Frontal cortex (tissue), 3 donors: ENCODE measurements at regions not wholly inside any gene's neighbourhood (a gene's known extent, or its start where the extent isn't known, plus 50 kb on each side); places are given as distances from the start of the nearest gene placed in this dataset.

Source experiments
- DNase-seq, 2 donors: peaks; one replicate each; pipeline ENCODE4 v3.0.0; 2012; ENCODE audit warnings: low spot score in 2 of 2
- FAIRE-seq: peaks from 2 replicates; lab custom pipeline; 2012; peaks lifted over from hg19 to GRCh38; lab: Jason Lieb, UNC
- donor health status: control.
- donor health status: control.
- donor health status: control.

DNA sequence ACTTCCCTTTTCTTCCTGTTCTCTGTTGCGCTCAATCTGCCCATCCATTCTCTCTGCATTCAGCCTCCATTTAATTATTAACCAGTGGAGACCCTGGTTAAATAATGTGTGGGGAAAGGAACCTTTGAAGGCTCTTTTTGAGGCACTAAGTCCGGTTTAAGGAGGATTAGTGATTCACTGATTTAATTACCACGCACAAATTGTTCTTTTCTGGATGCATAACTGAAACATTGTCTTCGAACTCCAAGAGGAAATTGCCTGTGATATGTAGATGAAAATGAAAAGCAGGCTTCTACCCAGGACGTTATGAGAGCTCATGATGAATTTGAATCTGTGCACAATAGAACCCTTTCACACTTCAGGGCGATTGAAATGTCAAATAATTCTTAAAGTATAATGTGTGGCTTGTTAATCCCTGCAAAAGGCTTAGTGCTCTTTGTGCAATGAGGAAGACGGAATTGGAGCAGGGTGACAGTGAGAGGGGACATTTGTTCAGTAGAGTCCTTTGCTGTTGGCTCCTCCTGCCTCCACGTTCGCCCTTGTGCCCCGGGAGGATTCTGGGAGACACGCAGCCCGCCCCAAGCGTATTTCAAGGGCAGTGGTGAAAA, 51.1 kb upstream of the ZNF236 start:
- FAIRE-seq (no peak), DNase-seq (no peak)

DNA sequence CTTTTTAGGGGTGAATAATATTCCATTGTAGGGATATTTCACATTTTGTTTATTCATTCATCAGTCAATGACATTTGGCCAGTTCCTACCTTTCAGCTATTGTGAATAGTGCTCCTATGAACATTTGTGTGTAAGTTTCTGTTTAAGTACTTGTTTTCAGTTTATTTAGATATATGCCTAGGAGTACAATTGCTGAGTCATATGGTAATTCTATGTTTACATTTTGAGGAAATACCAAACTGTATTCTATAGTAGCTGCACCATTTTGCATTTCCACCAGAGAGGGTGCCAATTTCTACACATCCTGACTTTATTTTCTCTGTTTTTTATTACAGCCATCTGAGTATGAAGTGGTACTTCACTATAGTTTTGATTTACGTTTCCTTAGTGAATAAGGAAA, 54.4 kb upstream of the ZNF236 start:
- no peak for DNase-seq
- no peak for FAIRE-seq

DNA sequence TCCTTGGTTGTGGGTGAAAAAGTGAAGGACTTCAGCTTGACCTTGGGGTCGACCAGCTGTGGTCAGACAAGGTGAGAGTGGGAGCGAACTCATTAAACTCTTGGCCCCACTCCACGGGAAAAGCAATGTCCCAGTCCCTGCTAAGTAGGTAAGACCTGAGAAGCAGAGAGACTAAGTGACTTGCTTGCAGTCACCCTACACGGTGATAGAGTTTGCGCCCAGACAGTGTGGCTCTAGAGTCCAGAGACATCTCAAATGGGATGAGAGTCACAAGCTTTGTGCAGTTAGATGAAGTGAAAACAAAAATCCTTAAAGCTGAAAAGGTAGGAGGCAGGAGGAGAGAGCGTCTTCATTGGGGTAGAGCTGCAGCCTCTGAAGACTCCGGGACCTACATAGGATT, 55.9 kb upstream of the ZNF236 start:
- FAIRE-seq (no peak), DNase-seq (no peak)

DNA sequence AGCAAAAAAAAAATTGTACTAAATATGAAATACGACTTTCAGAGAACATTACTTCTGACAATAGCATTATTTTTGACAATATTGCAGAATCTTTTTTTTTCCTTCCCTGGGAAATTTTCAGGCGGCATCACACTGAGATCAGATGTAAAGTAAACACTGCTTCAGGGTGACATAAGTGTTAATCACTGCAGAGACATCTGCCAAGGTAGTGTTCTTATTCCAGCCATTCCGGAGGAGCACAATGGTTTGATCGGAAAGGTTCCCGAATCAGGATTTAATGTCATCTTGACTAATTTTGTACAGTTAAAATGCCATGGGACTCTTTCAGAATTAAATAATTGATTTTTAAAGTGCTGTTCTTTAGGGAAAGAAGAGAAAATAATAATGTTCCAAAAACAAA, 56.7 kb upstream of the ZNF236 start:
- FAIRE-seq (no peak), DNase-seq (no peak)

DNA sequence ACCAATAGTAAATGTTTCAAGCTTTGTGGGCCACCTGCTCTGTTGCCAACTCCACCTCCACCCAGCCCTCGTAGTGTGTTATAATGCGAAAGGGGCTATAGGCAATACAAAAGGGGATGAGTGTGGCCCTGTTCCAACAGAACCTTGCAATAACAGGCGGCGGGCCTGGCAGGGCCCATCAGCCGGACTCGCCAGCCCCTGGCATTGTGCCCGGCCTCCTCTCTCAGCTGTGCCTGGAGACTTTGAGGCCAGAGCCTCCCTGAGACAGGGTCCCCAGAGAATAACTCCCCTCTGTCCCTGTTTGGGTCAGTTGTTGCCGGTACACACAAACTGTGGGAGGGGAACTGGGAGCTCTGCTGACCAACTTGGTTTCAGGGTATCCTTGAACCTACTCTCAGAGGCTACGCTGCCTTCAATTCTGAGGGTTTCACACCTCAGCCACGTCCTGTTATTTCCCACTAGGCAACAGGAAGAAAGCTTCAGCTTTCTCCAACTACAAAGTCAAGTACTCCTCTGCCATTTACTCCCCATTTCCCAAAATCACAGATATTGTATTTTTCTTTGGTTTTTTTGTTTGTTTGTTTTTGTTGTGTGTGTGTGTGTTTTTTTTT, 58.0 kb upstream of the ZNF236 start:
- FAIRE-seq: no peak
- DNase-seq: no peak

DNA sequence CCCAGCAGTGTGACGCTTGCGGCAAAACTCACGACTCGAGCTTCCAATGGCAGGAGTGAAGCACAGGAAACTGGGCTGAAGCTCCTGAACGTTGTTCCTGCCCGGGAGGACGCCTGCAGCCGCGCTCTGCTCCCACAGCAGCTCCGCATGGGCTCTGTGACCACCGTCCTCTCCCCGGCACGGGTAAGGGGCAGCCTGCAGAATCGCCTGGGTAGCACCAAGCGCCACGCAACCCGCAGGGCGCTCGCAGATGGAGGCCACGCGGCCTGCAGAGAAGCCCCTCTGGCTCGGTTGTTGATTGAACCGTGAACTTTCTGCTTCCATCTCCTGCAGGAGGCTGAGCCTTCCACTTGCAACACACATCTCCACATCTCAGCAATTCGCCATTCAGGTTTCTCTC, 63.3 kb upstream of the ZNF236 start:
- DNase-seq: no peak
- FAIRE-seq: no peak

DNA sequence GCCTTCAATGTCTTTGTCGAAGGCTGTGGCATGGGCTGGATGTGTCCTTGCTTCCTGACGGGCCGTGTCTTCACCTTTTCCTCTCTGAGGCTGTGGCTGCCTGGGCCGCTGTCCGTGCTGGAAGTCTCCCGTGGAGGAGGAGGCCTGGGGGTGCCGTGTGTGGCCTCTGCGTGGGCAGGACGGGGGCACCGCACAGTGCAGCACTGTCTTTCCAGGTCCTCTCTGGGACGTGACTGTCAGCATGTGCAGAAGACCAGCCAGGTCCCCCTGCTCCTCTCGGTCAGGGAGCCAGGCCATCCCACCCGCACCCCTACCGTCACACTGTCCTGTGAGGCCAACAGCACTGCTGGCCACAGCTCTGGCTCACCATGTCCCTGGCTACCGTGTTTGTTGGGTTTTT, 64.4 kb upstream of the ZNF236 start:
- DNase-seq (no peak), FAIRE-seq (no peak)

DNA sequence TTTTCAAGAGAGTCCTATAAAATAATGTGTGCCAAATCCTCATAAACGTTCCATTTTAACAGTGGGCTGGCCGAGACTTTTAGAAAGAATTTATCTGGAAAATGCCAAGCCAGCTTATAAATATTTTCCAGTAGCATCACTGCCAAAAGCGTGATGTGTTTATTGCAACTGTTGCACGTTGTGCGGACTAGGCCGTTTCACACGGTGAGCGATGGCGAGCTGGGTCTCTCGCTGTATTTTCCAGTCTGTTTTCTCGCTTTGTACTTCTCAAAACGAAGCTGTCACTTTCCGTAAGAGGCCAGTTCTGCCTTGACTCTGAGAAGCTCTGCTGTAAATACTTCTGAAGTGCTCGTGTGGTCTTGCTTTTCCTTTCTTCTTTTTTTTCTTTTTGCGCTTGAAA, 65.0 kb upstream of the ZNF236 start:
- FAIRE-seq (no peak), DNase-seq (no peak)

DNA sequence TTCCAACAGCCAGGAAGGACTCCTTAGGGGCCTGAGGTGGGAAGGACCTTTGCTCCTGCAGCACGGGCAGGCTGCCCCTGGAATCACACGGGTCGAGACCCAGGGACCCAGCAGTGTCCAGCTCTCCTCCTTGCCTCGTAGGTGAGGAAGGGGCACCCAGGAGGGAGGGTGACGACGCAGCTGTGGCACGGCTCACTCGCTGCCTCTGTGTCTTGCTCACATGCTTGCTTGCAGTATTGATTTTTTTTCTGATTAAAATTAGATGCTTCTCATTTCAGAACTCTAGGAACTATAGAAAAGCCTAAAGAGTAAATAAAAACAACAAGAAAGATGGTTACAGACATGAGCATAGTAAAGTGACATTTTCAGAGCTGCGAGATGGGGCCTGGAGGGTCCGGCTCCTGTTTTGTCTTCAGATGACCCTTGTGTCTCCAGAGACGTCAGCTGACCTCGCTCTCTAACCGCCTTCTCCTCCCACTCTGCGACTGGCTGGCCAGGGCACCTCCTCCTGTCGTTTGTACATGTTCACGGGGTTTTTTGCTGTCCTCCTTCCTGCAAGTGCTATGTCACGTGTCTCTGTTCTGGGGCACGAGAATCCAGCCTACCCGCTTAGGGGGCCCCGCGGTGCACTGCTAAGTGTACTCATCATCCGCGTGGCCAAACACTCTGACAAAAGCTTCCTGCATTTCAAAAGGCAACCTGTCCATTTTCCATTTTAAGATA, 65.7 kb upstream of the ZNF236 start:
- no peak for DNase-seq
- FAIRE-seq: no peak

DNA sequence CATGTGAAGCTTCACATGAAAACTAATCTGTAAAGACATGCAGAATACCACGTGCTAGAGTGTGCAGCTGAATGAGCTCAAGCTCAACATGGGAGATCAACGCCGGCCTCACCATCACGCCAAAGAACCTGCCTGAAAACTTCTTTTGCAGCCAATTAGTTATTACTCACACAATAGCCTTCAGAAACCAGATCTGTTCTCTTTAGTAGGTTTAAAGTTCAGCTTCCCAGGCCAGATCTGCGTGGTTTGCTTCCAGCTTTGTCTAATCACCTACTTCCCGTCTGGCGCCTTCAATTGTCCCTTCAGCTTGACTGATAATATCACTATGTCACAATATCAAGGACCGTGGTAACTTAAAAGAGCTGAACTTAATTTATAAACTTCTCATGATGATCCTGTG, 68.0 kb upstream of the ZNF236 start:
- no peak for FAIRE-seq
- DNase-seq: no peak

DNA sequence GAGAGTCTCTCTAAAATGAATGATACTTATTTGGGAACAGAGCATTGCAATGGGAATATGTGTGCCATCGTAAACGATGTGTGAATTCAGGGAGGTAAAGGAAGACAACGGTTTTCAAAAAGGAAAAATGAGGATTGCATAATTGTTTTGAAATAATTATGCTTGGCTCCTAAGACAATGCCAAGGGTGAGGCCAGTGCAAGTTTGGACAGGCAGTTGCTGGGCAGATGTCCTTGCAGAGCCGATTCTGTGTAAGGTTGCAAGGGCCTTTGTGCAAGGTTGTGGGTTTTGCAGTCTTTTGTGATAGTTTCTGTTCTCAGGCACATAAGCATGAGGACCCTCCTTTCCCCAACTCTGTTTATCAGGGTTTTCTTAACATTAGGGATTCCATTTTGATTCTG, 70.0 kb upstream of the ZNF236 start:
- FAIRE-seq: no peak

DNA sequence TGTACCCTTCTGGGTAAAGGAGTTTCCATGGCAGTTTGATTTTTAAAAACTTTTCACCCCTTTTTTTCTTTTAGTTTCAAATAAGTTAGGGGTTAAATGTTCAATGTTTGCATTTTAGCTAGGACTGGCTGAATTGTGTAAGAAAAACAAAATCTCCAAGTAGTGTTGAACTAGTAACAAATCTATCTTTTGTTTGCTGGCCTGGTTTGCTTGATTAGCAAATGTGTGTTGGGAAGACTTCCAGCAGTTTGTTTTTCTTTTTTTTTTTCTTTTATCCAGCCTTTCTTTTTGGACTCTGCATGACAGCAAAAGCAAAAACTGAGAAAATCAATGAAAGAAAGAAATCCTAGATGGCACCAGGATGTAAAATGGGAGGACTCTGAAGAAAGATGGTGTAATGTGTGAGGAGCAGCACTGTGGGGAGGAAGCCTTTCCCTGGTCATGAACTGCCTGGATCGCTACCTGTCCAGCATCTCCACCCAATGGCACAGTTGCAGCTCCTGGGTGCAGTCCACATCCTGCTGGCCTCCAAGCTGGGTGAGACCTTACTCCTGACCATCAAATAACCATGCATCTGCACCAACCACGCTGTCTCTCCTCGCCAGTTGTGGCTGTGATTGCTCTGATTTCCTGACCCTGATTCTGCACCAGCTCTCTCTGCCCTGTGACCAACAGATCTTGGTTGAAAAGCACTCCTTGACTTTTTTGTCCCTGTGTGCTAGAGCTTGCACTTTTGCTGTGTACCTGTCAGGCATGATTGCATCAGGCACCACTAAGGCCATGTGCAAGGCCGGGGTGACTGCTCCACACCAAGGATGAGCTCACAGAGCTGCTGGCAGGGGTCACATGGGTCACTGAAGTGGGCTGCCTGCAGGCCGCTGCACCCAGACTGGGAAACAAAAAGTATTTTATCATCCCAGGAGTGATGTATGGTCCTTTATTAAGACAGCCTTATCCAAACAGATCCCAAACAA, 71.2 kb upstream of the ZNF236 start:
- FAIRE-seq: no peak
- no peak for DNase-seq

More for the DNA sequence above, 70.0 kb upstream of the ZNF236 start:
- DNase-seq: no peak

DNA sequence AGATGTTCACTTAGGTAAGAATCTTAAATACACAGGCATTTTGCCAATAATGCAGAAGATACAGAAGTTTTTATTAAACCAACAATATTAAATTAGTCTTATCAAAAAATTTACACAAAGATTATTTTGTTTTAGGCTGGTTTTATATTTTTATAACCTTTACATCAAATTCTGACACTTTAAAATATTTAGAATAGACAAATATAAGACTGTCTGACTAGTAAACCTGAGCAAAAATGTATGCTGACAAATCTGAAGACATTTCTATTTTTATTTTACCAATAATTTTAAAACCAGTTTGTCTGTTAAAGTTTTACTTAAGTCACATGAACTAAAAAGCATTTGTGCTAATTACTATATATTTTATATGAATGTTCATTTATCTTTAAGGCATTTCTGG, 72.1 kb upstream of the ZNF236 start:
- DNase-seq (no peak), FAIRE-seq (no peak)

DNA sequence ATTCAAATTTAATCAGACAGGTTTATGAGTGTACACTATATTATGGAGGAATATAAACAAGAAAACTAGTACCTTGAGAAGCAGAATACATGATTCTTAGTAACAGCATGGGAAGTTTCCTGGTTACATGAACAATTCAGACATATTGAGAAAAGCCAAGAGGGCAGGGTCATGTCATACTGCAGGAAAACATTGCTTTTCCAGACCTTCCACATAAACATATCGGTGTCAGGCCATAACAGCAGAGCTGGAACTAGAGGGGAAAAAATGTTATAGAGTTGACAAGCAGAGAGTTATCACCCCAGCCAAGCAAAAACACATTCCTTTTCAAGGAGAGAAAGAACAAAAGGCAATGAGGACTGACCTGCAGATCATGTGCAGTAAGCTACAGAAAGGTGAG, 74.7 kb upstream of the ZNF236 start:
- FAIRE-seq (no peak), DNase-seq (no peak)

DNA sequence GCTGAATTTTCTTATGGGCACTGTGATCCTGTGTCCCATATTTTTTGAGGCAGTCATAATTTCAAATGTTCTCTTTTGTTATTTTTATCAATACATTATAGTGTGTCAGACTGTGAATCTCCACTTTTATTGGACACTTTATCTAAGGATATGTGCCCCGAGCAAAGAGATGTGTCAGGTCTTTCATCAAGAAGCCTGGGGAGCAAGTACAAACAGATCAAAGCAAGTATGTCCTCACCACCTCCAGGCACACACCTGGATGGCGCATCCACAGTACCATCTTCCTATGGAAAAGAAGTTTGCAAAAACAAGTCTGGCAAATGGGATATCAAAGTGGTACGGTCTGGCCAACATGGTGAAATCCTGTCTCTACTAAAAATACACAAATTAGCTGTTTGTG, 81.0 kb upstream of the ZNF236 start:
- no peak for FAIRE-seq

DNA sequence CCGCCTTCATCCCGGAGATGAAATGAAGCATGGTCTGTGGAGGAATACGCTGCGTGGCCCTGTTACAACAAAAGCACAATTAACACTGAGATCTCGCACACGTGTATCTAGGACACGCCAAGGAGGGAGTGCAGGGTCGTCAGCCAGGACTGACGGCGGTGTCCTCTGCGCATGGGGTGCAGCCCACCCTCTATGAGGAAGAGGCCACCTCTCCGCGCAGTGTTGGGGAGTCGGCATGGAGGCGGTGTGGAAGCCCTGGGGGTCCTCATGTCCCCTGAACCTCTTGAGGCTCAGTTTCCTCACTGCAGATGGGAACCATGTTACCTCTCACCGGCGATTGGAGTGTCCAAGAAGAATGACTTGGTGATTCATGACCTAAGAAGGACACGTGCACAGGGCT, 86.0 kb upstream of the ZNF236 start:
- DNase-seq (no peak), FAIRE-seq (no peak)

More for the DNA sequence above, 81.0 kb upstream of the ZNF236 start:
- no peak for DNase-seq

DNA sequence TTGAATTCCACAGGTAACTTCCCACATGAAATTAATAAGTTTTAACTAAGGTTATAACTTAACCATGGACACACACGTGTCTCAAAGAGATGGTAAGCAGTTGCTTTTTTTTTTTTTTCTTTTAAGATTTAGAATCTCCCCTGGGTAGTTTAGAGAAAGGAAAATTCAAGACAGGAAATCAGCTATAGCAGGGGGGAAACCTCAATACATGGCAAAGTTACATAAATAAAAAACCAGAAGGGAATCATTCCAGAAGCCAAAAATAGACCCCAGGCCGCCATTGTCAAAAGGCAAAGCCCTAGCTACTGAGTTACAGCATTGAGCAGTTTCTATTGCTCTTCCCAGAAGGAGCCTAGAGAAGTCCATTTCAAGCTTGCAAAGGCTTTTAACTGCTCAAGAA, 91.5 kb upstream of the ZNF236 start:
- FAIRE-seq (no peak), DNase-seq (no peak)

DNA sequence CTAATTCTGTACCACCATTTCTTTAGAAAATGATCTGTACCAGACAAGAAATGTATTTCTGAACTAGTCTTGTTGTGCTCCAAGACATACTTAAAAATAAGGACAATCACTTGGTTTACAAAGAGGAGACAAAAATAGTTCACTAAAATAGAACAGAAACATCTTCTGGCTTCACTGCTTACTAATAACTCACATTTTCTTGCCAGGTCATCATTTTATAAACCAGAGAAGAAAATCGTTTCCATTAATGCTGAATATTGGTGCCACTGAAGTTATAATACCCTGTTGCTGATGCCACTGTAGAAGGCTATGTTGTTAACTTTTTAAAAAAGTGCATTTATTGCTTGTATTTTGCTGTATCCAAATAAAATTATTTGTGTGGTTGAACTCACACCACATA, 94.8 kb upstream of the ZNF236 start:
- no peak for DNase-seq
- no peak for FAIRE-seq

DNA sequence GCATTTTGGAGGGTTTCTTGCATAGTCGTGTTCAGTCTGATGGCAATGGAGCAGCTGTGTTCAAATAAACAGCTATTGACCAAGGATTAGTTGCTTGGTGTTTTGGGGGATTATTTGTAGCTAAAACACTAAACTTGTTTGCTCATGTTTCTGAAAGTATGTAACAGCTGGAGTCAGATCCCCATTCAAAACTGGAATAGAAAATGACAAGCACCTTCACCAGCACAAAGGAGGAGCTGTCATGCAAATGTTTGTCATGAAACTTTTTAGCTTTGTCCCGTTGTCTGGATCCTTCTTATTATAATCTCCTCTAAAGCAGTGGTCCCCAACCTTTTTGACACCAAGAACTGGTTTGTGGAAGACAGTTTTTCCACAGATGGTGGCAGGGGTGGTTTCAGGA, 96.9 kb upstream of the ZNF236 start:
- FAIRE-seq (no peak), DNase-seq (no peak)

DNA sequence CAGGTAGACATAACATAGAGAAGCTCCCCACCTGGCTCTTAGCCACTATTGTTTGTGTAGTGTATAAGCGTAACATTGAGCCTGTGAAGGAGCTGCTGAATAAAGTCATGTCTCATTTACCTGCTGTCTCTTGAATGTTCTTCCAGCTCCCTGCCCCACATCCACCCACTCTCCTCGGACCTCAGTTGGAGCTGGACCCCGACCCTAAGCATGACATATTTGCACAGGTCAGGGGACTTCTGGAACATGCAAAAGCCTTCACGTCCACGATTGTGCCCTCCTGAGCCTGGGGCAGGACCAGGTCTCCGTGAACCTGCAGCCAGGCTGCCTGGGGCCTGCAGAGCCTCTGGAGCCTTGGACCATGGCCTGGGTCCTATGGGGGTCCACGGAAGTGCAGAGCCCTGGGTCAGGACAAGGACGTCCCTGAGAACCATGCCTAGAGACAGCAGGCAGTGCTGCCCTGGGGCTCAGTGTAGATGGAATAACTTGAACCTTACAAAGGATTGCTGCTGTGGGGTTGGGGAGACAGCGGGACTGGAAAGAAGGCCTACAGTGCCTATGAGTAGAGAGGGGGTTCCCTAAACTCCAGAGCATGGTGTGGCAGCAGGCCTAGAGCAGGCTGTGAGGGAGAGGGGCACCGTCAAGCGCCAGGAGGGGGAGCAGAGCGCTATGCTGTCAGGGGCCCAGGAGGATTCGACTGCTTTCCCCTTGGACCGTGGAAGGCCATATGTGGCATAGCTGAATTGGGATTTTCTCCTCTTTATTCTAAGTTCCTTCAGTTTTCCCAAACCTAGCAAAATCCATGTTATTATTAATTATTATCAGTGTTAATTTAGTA, 99.9 kb upstream of the ZNF236 start:
- DNase-seq (no peak), FAIRE-seq (no peak)
